PC-3 (cell line): ENCODE measurements at regions not wholly inside any gene's neighbourhood (a gene's known extent, or its start where the extent isn't known, plus 50 kb on each side); places are given as distances from the start of the nearest gene placed in this dataset.
A peak's percentile ranks its signal among the peaks of the same experiment; 100 is the strongest.

Source experiments
- ATAC-seq: fragments of 200-7000 bp; cut with Tn5 transposase; 2 replicates; pipeline ENCODE4 v1.9.1; 2020; ENCODE audit warnings: mild to moderate bottlenecking, moderate library complexity
- BruUV-seq: library from RNA; stranded (reverse); fragments of 400-500 nt; replicated peaks from 2 replicates; lab custom pipeline; 2021; lab: Mats Ljungman, UMichigan
- CTCF ChIA-PET: fragments of 300-600 bp; sonication (Branson Sonifier 250); formaldehyde crosslinking; loops from one replicate; lab custom pipeline; 2022; ENCODE audit warnings: antibody characterized with exemption; lab: Charles Lee
- POLR2A ChIA-PET: fragments of 300-600 bp; sonication (Branson Sonifier 250); formaldehyde crosslinking; loops from one replicate; lab custom pipeline; 2022; ENCODE audit warnings: antibody characterized with exemption; ENCODE audit not compliant: unreplicated experiment; lab: Charles Lee
- DNase-seq: peaks from one replicate; pipeline ENCODE4 v3.0.0-alpha.2; 2015
- H2AFZ ChIP-seq: fragments of 300-600 bp; sonication (generic); 2 replicates; pipeline ENCODE4 v1.6.0; 2016; ENCODE audit warnings: antibody characterized with exemption, low read length
- H3F3A ChIP-seq: fragments of 300-600 bp; sonication (generic); one replicate; pipeline ENCODE4 v1.6.0; 2017; ENCODE audit warnings: antibody characterized with exemption, low read length, control low read depth, mild to moderate bottlenecking; ENCODE audit not compliant: unreplicated experiment
- H3K27ac ChIP-seq: fragments of 300-600 bp; sonication (generic); 2 replicates; pipeline ENCODE4 v1.5.1; 2016; ENCODE audit warnings: mild to moderate bottlenecking, low read length
- H3K27me3 ChIP-seq: fragments of 300-600 bp; sonication (generic); 2 replicates; pipeline ENCODE4 v1.6.1; 2016; ENCODE audit warnings: low read length, mixed read lengths
- H3K36me3 ChIP-seq: fragments of 300-600 bp; sonication (generic); 2 replicates; pipeline ENCODE4 v1.6.1; 2016; ENCODE audit warnings: low read depth, mixed run types, low read length, mixed read lengths
- H3K4me1 ChIP-seq: fragments of 300-600 bp; sonication (generic); 2 replicates; pipeline ENCODE4 v1.5.1; 2016; ENCODE audit warnings: low read length; ENCODE audit not compliant: insufficient read depth
- H3K4me2 ChIP-seq: fragments of 300-600 bp; sonication (generic); 2 replicates; pipeline ENCODE4 v1.6.0; 2016; ENCODE audit warnings: low read length
- H3K4me3 ChIP-seq: fragments of 300-600 bp; sonication (generic); 2 replicates; pipeline ENCODE4 v1.5.1; 2016; ENCODE audit warnings: mild to moderate bottlenecking, low read length, mixed read lengths
- H3K79me2 ChIP-seq: fragments of 300-600 bp; sonication (generic); 2 replicates; pipeline ENCODE4 v1.6.1; 2017; ENCODE audit warnings: low read length, mixed read lengths
- H3K9ac ChIP-seq: fragments of 300-600 bp; sonication (generic); 2 replicates; pipeline ENCODE4 v1.6.0; 2016; ENCODE audit warnings: mild to moderate bottlenecking, low read length
- H3K9me2 ChIP-seq: fragments of 300-600 bp; sonication (generic); replicated peaks from 2 replicates; pipeline ENCODE4 v1.6.1; 2016; ENCODE audit warnings: mixed run types, low read length, mixed read lengths
- H3K9me3 ChIP-seq: fragments of 300-600 bp; sonication (generic); 2 replicates; pipeline ENCODE4 v1.6.1; 2016; ENCODE audit warnings: low read length, mixed read lengths
- H4K20me1 ChIP-seq: fragments of 300-600 bp; sonication (generic); 2 replicates; pipeline ENCODE4 v1.6.1; 2016; ENCODE audit warnings: low read length, mixed read lengths
- EZH2 ChIP-seq: fragments of 300-600 bp; sonication (generic); IDR thresholded peaks from one replicate; pipeline ENCODE4 v1.6.1; 2017; ENCODE audit warnings: antibody characterized with exemption, mild to moderate bottlenecking, low read length; ENCODE audit not compliant: unreplicated experiment
- EZH2phosphoT487 ChIP-seq: fragments of 300-600 bp; sonication (generic); IDR thresholded peaks from 2 replicates; pipeline ENCODE4 v1.6.1; 2018; ENCODE audit warnings: mild to moderate bottlenecking, antibody characterized with exemption, low read length, borderline replicate concordance
- intact Hi-C: fragments of 100-400 bp; cut with micrococcal nuclease; formaldehyde crosslinking; loops from 2 replicates; pipeline ENCODE4 v1.9.0; 2023
- TF ChIP-seq, protein P1 (sequence below): fragments of 300-600 bp; sonication (generic); conservative IDR thresholded peaks from 2 replicates; pipeline ENCODE4 v1.5.1; 2017; ENCODE audit warnings: antibody characterized with exemption, low read depth, mild to moderate bottlenecking, low read length

DNA sequence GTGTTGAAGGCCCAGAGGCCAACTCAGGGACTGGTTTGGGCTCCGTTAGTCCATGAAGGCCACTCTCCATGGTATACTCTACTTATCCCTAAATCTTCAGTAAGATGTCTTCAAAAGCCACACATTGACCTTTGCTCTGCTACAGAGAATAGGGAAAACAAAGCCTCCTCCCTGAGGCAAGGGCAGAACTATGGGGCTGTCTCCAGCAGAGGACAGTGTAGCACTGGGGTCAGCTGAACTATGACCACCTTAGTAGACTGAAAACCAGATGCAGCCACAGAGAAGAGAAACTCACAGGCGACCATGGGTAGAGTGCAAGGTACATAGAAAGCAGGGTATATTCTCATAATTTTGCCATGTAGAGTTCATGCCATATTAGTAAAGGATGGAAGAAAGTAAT lies 587.4 kb downstream of the LMO7 start:
- Histone ChIP-seq H3K27me3 (no peaks in the 10 kb centered on the region; the same call in 1 of the 2 replicates), H3K27ac (no peak overlapping the region), H3K4me2 (no peak overlapping the region), H3K36me3 (no peaks in the 10 kb centered on the region), H3K4me1 (no peaks in the 10 kb centered on the region), H3F3A (no peaks in the 10 kb centered on the region), H3K79me2 (no peaks in the 10 kb centered on the region), H2AFZ (no peak overlapping the region), H4K20me1 (no peaks in the 10 kb centered on the region), H3K9ac (no peak overlapping the region), H3K9me3 (no peaks in the 10 kb centered on the region), H3K9me2 (no peaks in the 10 kb centered on the region), H3K4me3 (no peak overlapping the region)
- BruUV-seq = no TSS peak
- intact Hi-C loops = no loop called here
- ChIA-PET CTCF (no interaction called here), POLR2A (no interaction called here)
- ATAC-seq (no peak), DNase-seq (no peak)
- TF ChIP-seq EZH2 = no peak
- TF ChIP-seq, protein P1, sequence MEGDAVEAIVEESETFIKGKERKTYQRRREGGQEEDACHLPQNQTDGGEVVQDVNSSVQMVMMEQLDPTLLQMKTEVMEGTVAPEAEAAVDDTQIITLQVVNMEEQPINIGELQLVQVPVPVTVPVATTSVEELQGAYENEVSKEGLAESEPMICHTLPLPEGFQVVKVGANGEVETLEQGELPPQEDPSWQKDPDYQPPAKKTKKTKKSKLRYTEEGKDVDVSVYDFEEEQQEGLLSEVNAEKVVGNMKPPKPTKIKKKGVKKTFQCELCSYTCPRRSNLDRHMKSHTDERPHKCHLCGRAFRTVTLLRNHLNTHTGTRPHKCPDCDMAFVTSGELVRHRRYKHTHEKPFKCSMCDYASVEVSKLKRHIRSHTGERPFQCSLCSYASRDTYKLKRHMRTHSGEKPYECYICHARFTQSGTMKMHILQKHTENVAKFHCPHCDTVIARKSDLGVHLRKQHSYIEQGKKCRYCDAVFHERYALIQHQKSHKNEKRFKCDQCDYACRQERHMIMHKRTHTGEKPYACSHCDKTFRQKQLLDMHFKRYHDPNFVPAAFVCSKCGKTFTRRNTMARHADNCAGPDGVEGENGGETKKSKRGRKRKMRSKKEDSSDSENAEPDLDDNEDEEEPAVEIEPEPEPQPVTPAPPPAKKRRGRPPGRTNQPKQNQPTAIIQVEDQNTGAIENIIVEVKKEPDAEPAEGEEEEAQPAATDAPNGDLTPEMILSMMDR = no peak
- TF ChIP-seq EZH2phosphoT487 = no peak

DNA sequence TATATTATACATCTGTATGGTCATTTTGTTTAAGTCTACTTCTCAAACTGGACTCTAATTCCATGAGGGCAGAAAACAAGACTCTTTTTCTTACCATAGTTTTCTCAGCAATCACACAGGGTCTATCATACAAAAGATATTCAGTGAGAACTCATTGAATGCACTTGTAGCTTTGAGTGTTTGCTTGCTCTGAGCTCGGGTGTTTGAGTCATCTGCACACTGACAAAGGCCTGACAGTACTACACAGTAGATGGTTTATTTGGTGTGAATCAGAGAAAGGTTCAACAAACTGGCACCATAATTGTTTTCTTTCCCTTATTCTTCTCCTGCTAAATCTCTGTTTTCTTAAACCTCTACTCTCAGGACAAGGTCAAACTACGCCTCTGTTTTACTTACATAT lies 586.4 kb downstream of the LMO7 start:
- TF ChIP-seq, protein P1 = no peak
- TF ChIP-seq EZH2phosphoT487 (no peak), EZH2 (no peak)
- H3K27me3 ChIP-seq = no peaks in the 10 kb centered on the region; the same call in 1 of the 2 replicates
- ChIA-PET POLR2A (no interaction called here), CTCF (no interaction called here)
- H3K4me3 ChIP-seq = no peak overlapping the region
- no peak overlapping the region for H3K9ac ChIP-seq
- H3K9me2 ChIP-seq = no peaks in the 10 kb centered on the region
- ATAC-seq (peak; percentile 50; the same call in 1 of the 2 replicates), DNase-seq (no peak)
- intact Hi-C loops = no loop called here
- H3K79me2 ChIP-seq = no peaks in the 10 kb centered on the region
- H4K20me1 ChIP-seq = no peaks in the 10 kb centered on the region
- no peaks in the 10 kb centered on the region for H3F3A ChIP-seq
- no peak overlapping the region for H3K27ac ChIP-seq
- H3K9me3 ChIP-seq = no peaks in the 10 kb centered on the region
- no peak overlapping the region for H3K4me2 ChIP-seq
- no TSS peak for BruUV-seq
- H3K36me3 ChIP-seq = no peaks in the 10 kb centered on the region
- no peaks in the 10 kb centered on the region for H3K4me1 ChIP-seq
- H2AFZ ChIP-seq = no peak overlapping the region

DNA sequence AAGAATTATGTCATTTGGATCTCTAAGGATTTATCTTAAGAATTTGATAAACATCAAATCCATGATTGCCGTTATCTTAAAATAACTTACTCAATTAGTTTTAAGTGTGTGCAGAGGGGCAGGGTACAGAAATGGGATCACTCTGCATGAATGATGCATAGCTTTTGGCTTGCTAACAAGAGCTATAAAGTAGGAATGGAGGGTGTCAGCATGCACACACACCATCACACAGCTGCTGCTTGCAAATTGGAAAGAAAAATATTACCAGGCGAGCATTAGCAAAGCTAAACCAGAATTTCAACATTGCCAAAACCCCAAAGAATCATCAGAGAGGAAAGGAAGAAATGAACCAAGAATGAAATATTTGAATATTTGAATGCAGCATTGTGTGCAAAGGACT lies 580.6 kb downstream of the LMO7 start:
- H3K4me2 ChIP-seq = no peak overlapping the region
- ChIA-PET POLR2A (no interaction called here), CTCF (no interaction called here)
- no peaks in the 10 kb centered on the region for H3K9me2 ChIP-seq
- no peak for ATAC-seq
- intact Hi-C loops = no loop called here
- no peaks in the 10 kb centered on the region for H3K79me2 ChIP-seq
- DNase-seq = no peak
- H3K9me3 ChIP-seq = no peaks in the 10 kb centered on the region
- no peaks in the 10 kb centered on the region for H3F3A ChIP-seq
- H4K20me1 ChIP-seq = no peaks in the 10 kb centered on the region
- no peak overlapping the region for H2AFZ ChIP-seq
- H3K36me3 ChIP-seq = no peaks in the 10 kb centered on the region
- no peak overlapping the region for H3K9ac ChIP-seq
- no peak overlapping the region for H3K27ac ChIP-seq
- BruUV-seq = no TSS peak
- TF ChIP-seq, protein P1 = no peak
- TF ChIP-seq EZH2phosphoT487 = no peak
- TF ChIP-seq EZH2 = no peak
- H3K4me3 ChIP-seq = no peak overlapping the region
- no peaks in the 10 kb centered on the region; the same call in 1 of the 2 replicates for H3K27me3 ChIP-seq
- H3K4me1 ChIP-seq = no peaks in the 10 kb centered on the region
